ENCODE measurements at regions not wholly inside any gene's neighbourhood (a gene's known extent, or its start where the extent isn't known, plus 50 kb on each side); places are given as distances from the start of the nearest gene placed in this dataset.
A peak's percentile ranks its signal among the peaks of the same experiment; 100 is the strongest.

DNA sequence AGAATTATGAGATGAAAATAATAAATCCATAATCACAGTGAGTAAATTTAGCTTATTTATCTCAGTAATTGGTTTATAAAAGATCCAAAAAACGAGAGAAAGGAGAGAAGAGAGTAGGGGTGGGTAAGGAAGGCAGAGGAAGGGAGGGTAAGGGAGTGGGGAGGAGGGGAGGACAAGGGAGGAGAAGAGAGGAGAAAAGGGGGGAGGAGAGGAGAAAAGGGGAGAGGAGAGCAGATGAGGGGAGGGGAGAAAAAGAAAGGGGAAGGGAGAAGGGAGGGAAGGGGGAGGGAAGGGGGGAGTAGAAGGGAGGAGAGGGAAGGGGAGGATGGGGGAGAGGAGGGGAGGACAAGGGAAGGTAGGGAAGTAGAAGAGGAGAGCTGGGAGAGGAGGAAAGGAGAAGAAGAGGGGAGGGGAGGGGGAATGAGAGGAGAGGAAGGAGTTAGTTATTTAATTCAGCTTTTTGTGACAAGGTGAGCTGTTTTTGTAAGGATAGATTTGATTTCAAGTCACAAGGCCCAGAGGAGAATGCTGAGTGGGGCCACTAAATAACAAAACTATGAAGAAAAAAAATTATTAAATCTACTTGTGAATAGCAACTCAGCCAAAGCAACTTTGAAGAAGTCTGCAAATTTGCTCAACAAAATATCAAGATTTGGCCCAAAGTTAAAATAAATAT is 454.3 kb downstream of the ARAP2 start:
- no peak for DNase-seq

GRCh38 chr4:35793045-35793722 is 451.1 kb downstream of the ARAP2 start:
- no peak for DNase-seq

- DNase-seq: no peak
Measured at GRCh38 chr4:35793766-35794165, 450.5 kb downstream of the ARAP2 start.

GRCh38 chr4:35800669-35801068 is 443.6 kb downstream of the ARAP2 start:
- DNase-seq: no peak

GRCh38 chr4:35802644-35803043 is 441.7 kb downstream of the ARAP2 start:
- no peak for DNase-seq

DNA sequence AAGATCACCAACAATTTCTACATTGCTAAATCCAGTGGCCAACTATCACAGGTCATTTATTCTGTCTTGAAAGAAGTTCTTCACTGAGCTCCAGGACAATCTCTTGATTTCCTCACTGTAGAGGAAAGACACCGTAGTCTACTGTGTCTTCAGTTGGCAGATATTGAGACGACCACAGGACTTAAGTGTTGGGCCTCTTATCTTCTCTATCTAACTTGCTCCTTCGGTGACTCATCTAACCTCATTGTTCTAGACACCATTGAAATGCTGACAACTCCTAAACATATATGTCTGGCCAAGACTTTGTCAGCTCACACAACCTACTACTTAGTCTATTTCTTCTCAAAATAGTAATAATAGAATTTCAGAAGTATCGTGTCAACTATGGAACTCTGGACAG is 425.8 kb downstream of the ARAP2 start:
- DNase-seq: no peak

DNA sequence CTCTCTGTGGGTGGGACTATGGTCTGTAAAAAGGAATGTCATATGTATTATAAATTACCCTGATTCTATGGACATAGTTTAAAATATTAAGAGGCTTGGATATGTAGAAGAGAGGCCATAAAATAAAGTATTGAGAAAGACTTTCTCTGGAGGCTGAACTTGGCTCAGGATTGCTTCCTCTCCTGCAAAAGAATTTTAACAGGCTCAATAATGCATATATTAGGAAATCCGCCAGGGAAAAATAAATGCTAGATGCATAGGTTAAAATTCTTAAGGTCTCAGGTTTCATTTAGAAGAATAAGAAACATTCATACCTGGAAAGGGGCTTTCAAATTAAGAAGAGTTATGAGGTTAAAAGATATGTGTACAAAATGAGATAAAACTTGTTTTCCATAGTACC is 424.3 kb downstream of the ARAP2 start:
- DNase-seq: no peak

GRCh38 chr4:35824231-35824630 is 420.1 kb downstream of the ARAP2 start:
- peak; percentile 7 for DNase-seq

GRCh38 chr4:35835893-35836292 is 408.4 kb downstream of the ARAP2 start:
- DNase-seq: no peak

DNA sequence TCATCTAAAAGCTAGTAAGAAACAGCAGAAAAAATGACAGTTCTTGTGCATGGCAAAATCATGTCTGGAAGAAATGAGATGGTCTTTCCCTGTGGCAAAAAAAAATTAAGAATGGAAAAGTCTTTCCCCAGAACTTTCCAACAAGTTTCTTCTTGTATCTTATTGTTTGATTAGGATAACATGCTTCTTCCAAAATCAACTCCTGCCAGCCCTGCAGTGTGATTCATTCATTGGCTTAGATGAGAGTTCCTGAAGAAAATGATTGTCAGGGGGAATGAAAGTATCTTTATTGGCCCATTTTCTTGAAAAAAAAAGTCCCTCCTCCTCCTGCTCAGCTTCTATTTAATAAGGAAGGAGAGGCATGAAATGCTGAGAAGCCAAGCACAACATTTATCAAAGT is 407.7 kb downstream of the ARAP2 start:
- no peak for DNase-seq

- no peak for DNase-seq
Measured at GRCh38 chr4:35867057-35867456, 377.3 kb downstream of the ARAP2 start.

GRCh38 chr4:35872273-35872672 is 372.0 kb downstream of the ARAP2 start:
- DNase-seq: no peak

DNA sequence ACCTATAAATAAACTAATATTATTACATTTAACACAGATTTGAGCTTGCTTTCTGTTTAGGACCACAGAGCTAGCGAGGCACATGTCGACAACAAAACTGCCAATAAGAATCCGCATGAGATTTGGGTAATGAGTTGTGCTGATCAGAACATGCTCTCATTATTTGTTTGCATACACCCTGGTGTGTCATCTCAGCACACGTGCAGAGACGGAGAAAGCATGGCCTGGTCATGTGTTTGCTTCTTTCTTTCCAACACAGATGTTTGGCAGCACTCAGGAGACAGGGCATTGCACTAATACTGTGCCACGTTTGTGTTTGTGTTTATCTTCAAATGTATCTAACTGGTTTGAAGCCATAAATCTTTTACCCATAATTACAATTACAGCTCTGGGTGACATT is 364.8 kb downstream of the ARAP2 start:
- no peak for DNase-seq

DNA sequence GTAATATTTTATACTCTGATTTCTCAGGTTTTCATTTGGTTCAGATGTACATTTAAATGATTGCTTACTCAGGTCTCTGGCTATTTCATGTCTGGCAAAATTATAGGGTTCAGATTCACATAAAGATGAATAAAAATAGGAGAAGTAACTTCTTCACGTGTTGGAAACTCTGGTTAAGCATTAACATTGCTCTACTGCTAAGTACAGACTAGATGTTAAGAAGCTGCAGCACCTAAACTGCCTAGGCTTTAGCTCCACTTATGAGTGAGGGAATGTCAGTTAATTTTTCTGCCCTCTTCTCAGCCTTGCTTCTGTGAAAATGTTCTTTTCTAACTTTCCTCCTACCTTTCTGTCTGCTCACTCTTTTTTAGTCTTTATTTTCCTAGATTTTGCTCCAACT is 361.2 kb downstream of the ARAP2 start:
- no peak for DNase-seq

DNA sequence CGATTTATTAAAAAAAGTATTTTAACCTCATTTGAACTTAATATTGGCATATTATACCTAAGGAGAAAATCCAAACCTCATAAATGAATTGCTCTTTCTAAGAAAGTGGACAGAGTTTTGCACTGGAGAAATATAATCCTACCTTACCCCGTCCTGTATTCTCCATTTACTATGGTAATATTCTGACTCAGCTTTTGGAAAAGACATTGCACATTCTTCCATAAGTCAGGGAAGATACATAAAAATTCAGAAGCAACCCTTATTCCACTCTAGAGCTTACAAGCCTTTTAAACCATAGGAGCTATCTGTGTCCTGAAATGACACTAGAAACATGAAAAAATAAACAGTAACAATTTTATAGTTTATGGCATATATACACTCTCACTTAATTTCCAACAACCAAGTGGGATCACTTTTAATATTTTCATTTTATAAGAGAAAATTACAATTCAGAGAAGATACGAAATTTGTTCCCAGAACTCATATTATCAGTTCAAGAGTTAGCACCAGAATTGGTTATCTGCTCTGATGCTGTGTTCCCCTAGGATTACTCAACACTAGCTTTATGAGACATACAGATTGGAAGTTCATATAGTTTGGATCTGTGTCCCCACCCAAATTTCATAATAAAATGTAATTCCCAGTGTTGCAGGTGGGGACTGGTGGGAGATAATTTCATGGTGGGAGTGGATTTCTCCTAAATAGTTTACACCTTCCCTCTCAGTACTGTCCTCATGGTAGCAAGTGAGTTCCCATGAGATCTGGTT is 359.4 kb downstream of the ARAP2 start:
- no peak for DNase-seq

- no peak for DNase-seq
Measured at GRCh38 chr4:35897808-35898207, 346.5 kb downstream of the ARAP2 start.

DNA sequence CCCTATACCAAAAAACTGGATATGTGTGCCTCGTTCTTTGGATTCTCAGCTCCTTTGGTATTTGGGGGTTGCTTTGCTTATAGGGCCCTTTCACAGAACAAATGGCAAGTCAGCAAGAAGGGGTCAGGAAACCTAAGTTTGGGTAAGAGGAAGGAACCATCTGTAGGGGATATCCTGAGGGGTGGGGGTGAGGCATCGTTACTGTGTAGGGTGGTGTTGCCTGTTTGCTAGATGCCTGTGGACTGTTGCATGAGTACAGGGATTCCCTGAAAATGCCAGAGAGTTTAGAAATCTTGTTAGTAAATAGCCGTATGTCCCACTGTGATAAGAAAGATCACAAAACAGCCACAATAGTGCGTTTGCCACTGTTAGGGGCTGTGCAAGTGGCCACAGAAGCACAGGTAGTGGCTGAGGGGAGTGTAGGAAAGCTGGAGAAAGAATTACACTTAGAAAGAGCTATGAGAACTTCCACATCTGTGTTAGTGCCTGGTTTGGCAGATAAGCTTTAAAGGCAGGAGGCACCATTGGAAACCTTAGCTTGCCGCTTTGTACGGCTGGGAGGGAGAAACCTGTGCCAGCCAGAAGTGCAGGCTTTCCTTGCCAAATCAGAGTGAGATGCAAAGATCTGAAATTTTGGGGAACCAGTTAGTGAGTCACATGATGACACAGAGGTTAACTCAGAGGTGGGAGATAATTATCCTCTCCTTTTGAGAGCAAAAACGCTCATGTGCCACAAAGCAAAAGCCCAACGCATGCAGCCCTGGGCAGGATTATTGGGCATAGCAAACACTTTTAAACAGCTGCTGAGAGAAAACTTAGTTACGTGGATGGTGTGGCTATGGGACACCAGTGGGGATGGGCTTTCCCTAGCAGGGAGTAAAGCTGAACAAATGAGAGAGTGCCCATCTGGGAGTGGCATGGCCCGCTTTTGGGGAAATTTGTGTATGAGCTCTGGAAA is 343.7 kb downstream of the ARAP2 start:
- no peak for DNase-seq

- peak; percentile 0 for DNase-seq
Measured at GRCh38 chr4:35912174-35912573, 332.1 kb downstream of the ARAP2 start.

DNA sequence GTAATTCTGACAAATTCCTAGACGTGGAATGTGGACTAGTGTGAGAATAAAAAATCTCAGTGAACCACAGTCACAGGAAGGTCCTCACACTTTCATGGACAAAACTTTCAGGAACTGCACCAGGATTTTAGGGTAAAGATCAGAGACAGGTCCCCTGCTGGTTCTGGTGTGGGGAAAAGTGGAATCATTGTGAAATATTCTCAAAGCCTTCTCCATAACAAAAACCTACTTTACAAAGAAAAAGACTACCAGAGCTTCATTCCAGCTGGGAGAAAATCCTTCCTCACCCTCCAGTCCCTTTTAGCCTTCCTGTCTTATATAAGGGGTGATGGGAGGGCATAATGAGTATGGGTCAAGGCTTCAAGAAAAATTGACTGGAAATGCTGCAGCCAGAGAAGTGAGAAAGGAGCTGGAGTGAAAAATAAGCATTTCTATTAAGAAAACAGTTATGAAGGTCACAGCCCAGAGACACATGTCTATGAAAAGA is 325.8 kb downstream of the ARAP2 start:
- DNase-seq: no peak

- DNase-seq: no peak
Measured at GRCh38 chr4:35925806-35926205, 318.5 kb downstream of the ARAP2 start.

- DNase-seq: no peak
Measured at GRCh38 chr4:35926788-35927187, 317.5 kb downstream of the ARAP2 start.

DNA sequence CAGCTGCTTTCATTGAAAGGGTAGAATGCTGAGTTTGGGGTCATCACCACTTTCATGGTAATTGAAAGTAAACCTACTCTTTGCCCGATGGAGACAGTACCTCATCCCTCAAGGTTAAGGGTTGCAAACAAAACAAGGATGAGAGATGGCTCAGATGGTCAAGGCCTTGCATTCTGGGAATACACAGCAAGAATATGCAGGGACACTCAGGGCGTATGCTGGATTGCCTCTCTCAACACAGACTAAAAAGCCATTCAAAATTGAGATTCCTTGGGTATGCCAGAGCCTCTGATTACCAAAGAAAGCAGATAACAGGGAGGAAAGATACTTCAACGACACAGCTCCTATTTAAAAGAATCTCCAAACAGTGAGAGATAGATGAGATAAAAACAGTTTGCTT is 310.4 kb downstream of the ARAP2 start:
- no peak for DNase-seq
